ACHN (cell line): ENCODE measurements at regions not wholly inside any gene's neighbourhood (a gene's known extent, or its start where the extent isn't known, plus 50 kb on each side); places are given as distances from the start of the nearest gene placed in this dataset.
A peak's percentile ranks its signal among the peaks of the same experiment; 100 is the strongest.
"Not testable (repeated sequence)": the region's sequence is repeated elsewhere in the genome, so short reads cannot be mapped to it uniquely, and the experiment has no call there.

ENCODE experiments used
- DNase-seq: peaks from one replicate; pipeline ENCODE4 v3.0.0-alpha.2; 2015
- in situ Hi-C: cut with HindIII; loops from 2 replicates; pipeline ENCODE4 v1.10.0; 2017; ENCODE audit warnings: low sequenced_read_pairs, low pct_ligation_motif_present, low pct_unique_long_range_greater_than_20kb

DNA sequence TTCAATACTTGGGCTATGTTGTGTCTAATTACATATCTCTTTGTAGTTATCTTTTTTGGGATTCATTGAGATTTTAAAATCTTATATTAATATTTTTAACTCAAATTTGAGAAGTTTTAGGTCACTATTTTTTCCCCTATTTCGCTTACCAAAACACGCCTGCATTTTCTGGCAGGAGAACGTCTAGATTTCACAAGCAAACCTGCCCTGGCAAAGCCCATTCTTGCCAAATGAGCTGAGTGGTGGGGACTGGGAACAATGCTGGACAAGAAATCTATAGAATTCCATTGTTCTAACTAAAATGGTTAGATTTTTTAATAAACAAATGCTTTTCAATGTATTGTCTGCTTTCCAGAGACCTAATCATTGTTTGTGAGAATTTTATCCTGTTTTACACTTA, 1283.7 kb upstream of the RAG2 start:
- no peak for DNase-seq
- in situ Hi-C loops, result no loop called here

DNA sequence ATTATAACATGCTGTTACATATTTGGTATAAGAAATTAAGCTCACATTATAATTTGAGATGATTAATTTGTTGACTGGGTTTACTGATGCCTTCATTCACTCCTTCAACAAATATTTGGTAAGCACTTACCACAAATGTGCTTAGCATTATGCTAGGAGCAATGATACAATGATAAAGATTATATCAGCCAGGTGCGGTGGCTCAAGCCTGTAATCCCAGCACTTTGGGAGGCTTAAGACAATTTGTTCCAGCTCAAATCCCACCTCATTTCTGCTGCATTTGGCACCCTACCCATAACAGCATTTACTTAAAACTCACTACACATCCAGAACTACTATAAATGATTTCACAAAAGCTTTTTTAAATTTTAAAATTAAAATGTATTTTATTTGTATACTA, 1263.6 kb upstream of the RAG2 start:
- no peak for DNase-seq
- in situ Hi-C loops, result no loop called here

GRCh38 chr11:37858806-37859537, 1260.9 kb upstream of the RAG2 start:
- DNase-seq, in situ Hi-C loops: not testable (repeated sequence)

DNA sequence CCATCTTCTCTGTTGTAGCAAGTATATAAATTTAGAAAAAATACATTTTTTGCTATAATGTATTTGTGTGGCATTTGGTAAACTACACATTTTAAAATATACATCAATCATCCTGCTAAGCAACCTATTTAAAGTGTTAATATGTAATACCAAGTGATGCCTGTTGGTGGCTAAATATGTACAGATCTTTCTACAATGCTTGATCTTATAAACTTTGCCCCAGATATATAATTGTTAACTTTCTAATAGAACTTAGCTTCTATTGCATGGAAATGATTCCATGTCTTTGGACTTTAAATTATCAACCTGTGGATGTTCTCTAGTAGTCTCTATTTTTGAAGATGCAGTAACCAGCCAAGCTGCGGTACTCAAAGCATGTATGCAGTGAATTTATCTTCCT, 1260.4 kb upstream of the RAG2 start:
- peak; percentile 1 for DNase-seq
- in situ Hi-C loops, result no loop called here

GRCh38 chr11:37857726-37858125, 1259.7 kb upstream of the RAG2 start:
- in situ Hi-C loops, result no loop called here
- DNase-seq, result no peak

- in situ Hi-C loops, result no loop called here
- no peak for DNase-seq
Measured at GRCh38 chr11:37849706-37850105, 1251.7 kb upstream of the RAG2 start.

- in situ Hi-C loops, result no loop called here
Measured at GRCh38 chr11:37843603-37844002, 1245.6 kb upstream of the RAG2 start.

GRCh38 chr11:37841016-37841415, 1243.0 kb upstream of the RAG2 start:
- no peak for DNase-seq
- in situ Hi-C loops, result no loop called here

More at GRCh38 chr11:37843603-37844002, 1245.6 kb upstream of the RAG2 start:
- no peak for DNase-seq

- DNase-seq, in situ Hi-C loops: not testable (repeated sequence)
Measured at GRCh38 chr11:37840345-37840744, 1242.3 kb upstream of the RAG2 start.

DNA sequence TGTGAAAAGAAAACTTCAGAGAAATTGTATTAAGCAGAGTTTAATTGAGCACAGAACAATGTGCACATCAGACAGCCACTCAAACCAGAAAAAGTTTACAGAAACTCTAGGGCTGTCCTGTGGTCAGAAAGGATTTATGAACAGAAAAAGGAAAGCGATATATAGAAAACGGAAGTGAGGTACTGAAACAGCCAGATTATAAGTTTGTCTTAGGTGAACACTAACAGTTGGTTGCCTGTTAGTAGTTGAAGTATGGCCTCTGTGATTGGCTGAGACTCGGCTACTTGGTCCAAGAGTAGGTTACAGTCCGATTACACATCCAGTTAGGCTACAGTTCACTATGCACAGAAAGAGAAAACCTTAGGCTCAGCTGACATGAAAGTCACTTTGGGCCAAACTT, 1232.5 kb upstream of the RAG2 start:
- in situ Hi-C loops, result no loop called here
- no peak for DNase-seq

DNA sequence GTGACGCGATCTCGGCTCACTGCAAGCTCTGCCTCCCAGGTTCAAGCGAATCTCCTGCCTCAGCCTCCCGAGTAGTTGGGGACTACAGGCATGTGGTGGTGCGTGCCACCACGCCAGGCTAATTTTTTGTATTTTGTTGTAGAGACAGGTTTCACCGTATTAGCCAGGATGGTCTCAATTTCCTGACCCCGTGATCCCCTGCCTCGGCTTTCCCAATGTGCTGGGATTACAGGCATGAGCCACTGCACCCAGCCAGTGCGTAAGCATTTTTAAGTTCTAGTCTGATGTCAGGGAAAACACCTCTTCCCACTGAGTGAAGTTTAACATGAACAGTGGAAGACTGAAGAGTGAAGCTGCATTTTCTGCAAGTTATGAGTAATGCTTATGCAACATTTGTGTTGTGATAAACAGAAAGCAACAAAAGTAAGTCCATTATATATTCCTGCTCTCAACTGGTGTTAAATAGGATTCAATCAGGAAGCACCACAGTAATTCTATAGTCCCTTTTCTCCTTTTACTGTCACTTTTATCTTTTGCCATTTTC, 1219.8 kb upstream of the RAG2 start:
- no peak for DNase-seq
- in situ Hi-C loops, result no loop called here

- in situ Hi-C loops, result no loop called here
- no peak for DNase-seq
Measured at GRCh38 chr11:37812281-37812880, 1214.3 kb upstream of the RAG2 start.

DNA sequence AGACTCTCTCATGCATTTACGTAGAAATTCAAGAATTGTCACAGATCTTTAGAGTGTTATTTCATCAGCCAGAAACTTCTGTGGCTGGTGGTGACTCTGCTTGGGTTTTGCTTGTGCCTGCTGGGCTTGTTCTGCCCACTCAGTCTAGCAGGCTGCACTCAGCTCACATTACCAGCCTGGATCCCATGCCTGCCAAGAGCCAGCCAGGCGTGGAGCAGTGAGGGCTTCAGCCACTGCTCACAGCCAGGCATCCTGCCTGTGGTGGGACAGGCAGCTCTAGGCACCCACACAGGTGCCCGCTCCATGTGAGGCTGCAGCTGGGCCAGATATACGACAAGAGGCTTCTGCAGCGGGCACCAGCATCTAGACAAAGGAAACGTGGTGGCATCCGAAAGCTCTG, 1213.3 kb upstream of the RAG2 start:
- in situ Hi-C loops, result no loop called here

DNA sequence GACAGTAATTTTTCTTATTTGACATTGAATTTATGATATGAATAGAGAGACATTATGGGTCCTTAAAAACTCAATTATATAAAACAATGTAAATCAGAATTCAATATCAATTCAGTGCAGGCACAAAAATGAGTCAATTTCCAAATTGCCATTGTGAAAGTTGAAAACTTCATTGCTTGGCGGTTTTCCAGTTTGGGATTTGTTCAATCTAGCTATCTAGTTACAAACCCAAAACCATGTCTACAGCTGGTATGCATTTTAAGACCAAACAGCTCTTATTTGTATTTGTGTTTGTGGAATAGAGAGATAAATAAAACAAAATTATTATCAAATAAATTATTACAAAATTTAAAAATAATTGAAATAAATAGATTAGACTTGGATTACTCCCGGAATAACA, 1206.6 kb upstream of the RAG2 start:
- DNase-seq, result no peak
- in situ Hi-C loops, result no loop called here

More for the DNA sequence above, 1213.3 kb upstream of the RAG2 start:
- DNase-seq, result no peak

- no peak for DNase-seq
- in situ Hi-C loops, result no loop called here
Measured at GRCh38 chr11:37788141-37788877, 1190.3 kb upstream of the RAG2 start.

DNA sequence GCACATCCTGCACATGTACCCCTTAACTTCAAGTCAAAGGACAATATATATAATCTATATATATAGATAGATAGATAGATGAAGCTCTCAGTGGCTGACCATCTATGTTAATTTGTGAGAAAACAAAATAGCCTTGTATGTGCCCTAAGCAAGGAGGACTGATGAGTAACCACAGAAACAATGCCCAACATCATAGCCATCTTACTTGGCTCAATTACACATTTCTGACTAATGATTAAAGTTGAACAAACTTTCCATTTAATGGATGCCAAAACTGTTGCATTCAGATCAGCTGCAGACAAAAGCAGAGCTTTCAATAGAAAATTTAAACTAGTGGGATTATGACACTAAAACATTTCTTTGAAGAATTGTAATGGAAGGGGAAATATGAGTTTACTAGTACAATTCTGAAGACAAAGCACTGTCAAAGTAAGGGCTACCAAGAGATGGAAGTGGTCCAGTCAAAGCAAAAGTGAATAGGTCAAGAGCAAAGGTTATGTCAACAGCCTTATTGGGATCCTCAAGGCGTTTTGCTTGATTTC, 1188.2 kb upstream of the RAG2 start:
- in situ Hi-C loops, result no loop called here
- no peak for DNase-seq

DNA sequence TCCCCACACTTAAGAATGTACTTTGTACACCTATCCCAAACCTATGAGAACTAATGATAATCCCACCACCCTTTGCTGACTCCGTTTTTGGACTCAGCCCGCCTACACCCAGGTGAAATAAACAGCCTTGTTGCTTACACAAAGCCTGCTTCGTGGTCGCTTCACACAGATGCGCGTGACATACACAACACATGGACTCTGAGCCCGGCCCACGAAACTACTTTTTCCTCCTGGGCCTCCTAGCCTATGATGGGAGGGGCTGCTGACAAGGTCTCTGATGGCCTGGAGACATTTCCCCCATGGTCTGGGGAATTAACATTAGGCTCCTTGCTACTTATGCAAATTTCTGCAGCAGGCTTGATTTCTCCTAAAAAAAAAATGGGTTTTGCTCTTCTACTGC, 1176.4 kb upstream of the RAG2 start:
- DNase-seq, result no peak
- in situ Hi-C loops, result no loop called here

DNA sequence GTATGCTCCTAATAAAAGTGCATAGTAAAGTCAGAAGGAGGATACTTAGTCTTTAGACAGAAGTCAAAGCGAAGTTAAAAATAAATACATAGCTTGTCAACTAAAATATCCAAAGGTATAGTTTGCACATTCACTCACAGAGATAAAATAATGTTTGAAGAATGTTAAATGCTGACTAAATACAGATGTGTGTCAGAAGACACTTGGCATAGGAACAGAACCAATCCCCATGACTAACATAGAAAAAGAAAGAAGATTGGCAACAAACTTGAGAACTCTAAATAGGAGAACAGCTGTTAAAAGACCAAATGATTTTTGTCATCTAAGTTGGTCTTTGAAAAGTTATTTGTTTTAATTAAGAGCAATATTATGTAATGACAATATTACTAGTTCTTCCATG, 1172.1 kb upstream of the RAG2 start:
- DNase-seq, result no peak
- in situ Hi-C loops, result no loop called here

GRCh38 chr11:37762079-37762478, 1164.0 kb upstream of the RAG2 start:
- in situ Hi-C loops, result no loop called here
- no peak for DNase-seq
